RWPE1 (cell line): ENCODE measurements at regions not wholly inside any gene's neighbourhood (a gene's known extent, or its start where the extent isn't known, plus 50 kb on each side); places are given as distances from the start of the nearest gene placed in this dataset.

ENCODE experiments used
- CTCF ChIA-PET: fragments of 350-600 bp; sonication (Branson Sonifier 250); formaldehyde crosslinking; extraction: SDS; loops from one replicate; lab custom pipeline; 2021; lab: Yijun Ruan, JAX
- POLR2A ChIA-PET: fragments of 400-600 bp; formaldehyde crosslinking; extraction: SDS; loops from one replicate; lab custom pipeline; 2020; ENCODE audit warnings: antibody characterized with exemption; ENCODE audit not compliant: low non-redundant PET; lab: Yijun Ruan, JAX
- DNase-seq: peaks from one replicate; pipeline ENCODE4 v3.0.0; 2012; ENCODE audit warnings: low spot score
- H3K27ac ChIP-seq: fragments of 450-650 bp; 2 replicates; pipeline ENCODE4 v1.5.1; 2017
- TF ChIP-seq, protein P1 (sequence below): fragments of 450-650 bp; conservative IDR thresholded peaks from 2 replicates; pipeline ENCODE4 v1.5.1; 2017; ENCODE audit warnings: low read depth, mild to moderate bottlenecking

DNA sequence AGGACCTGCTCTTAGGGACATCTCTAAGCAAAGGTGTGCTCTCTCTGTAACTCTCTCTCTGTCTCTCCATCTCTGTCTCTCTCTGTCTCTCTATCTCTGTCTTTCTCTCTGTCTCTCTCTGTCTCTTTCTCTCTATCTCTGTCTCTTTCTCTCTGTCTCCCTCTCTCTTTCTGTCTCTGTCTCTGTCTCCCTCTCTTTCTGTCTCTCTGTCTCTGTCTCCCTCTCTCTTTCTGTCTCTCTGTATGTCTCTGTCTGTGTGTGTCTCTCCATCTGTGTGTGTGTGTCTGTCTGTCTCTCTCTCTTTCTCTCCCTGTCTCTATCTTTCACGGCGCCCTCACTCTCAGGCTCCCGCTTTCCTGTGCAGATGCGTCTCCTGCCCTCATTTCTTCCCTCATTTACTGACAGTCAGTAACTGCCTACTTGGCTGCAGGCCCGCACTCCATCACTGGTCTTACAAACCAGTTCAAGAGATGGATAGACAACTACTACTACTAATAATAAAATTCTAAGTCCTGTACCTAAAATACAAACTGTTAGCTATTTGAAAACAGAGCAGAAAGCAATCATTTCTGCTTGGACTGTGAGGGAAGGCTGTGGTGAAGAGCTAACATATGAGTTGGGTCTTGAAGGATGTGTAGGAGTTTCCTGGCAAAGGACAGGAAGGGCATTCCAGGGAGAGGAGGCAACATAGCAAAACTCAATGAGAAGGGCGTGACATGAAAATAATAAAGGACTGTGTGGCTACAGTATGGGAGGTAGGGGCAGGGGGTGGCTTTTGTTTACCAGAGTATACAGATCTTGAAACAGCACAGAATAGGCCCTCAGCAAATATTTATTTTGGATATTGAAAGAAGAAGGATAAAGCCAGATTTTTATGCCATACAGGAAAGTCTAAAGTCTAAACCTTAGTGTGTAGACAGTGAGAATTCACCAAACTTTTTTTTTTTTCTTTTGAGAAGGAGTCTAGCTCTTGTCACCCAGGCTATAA lies 67.8 kb upstream of the TAB2 start:
- TF ChIP-seq, protein P1, sequence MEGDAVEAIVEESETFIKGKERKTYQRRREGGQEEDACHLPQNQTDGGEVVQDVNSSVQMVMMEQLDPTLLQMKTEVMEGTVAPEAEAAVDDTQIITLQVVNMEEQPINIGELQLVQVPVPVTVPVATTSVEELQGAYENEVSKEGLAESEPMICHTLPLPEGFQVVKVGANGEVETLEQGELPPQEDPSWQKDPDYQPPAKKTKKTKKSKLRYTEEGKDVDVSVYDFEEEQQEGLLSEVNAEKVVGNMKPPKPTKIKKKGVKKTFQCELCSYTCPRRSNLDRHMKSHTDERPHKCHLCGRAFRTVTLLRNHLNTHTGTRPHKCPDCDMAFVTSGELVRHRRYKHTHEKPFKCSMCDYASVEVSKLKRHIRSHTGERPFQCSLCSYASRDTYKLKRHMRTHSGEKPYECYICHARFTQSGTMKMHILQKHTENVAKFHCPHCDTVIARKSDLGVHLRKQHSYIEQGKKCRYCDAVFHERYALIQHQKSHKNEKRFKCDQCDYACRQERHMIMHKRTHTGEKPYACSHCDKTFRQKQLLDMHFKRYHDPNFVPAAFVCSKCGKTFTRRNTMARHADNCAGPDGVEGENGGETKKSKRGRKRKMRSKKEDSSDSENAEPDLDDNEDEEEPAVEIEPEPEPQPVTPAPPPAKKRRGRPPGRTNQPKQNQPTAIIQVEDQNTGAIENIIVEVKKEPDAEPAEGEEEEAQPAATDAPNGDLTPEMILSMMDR: no peak
- POLR2A ChIA-PET: no interaction called here
- H3K27ac ChIP-seq: no peak overlapping the region
- no peak for DNase-seq
- CTCF ChIA-PET: interaction anchor here (0.7 kb wide), 1 partner anchor 12 kb away, joined by 4 read pairs; no protein-coding TSS in a partner anchor

DNA sequence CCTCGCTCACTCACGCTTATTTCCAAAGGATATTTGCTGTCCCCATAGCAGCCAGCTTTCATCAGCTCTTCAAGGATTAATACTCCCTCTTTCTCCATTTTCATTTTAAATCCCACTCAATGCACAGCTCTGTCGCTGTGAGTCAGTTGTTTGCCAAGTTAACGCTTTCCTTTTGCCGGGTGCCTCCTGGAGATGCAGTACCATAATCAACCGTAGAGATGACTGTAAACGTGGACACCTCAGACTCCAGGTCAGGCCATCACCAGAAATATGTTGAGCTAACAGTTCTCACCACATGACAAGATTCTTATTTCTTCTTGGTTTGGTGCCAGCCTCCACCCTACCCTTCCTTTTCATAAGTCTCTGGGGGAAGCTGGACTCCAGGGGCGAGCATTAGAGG lies 66.6 kb upstream of the TAB2 start:
- no peak overlapping the region for H3K27ac ChIP-seq
- POLR2A ChIA-PET: interaction anchor here (0.6 kb wide), 1 partner anchor 12 kb away, joined by 3 read pairs; no protein-coding TSS in a partner anchor
- CTCF ChIA-PET: no interaction called here
- TF ChIP-seq, protein P1: no peak
- no peak for DNase-seq

DNA sequence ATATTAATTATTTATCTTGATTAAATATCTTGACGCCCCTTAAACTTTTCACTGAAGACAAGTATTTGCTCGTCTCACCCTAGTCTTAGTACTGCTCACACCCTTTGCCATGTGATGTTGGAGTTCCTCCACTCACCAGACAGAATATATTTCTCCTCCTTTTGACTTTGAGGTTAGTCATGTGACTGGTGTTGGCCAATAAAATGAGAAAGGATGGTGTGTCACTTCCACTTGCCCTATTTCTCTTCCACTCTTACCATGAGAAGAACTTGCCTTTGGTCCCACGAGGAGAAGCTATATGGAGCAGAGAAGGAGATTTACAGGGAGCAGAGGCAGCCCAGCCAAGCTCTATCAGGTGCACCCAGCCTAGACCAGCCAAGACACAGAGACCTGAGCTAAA lies 64.9 kb upstream of the TAB2 start:
- CTCF ChIA-PET: no interaction called here

DNA sequence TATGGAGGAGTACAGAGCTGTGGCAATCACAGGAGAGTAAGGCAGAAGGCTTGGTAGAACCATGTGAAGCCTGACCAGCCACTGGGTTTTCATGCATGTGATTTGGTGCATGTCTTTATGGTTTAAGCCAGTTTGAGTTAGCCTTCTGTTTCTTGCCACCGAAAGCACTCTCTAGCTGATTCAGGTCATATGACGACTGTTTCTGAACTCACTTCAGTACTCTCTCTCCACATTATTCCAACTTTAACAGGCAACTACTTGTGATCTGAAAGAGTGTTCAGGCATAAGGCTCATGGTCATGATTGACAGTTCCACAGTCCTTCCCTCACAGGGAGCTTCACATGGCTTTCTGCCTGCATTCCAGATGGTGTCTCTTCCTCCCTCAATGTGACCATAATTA lies 63.3 kb upstream of the TAB2 start:
- no peak for DNase-seq
- TF ChIP-seq, protein P1: no peak
- ChIA-PET CTCF (no interaction called here), POLR2A (no interaction called here)
- H3K27ac ChIP-seq: no peak overlapping the region

More for the DNA sequence above, 64.9 kb upstream of the TAB2 start:
- H3K27ac ChIP-seq: no peak overlapping the region
- DNase-seq: no peak
- TF ChIP-seq, protein P1: no peak
- POLR2A ChIA-PET: no interaction called here

DNA sequence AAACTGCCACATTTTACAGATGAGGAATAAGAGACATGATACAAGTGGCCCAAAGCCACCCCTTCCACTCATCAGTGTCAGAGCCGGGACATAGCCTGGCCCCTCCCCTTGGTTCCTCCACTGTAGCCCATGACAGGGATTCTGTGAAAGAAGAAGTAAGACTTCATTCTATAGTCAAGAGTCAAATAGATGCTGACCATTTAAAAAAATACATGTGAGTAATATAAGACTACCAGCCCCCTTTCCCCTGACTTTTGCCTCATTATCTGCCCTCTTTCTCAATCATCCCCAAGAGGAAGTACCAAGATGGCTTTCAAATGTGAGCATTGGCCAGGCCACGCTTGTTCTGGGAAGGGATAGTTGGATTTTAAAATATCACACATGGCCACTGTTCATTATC lies 57.8 kb upstream of the TAB2 start:
- TF ChIP-seq, protein P1: no peak
- no peak overlapping the region for H3K27ac ChIP-seq
- ChIA-PET POLR2A (no interaction called here), CTCF (no interaction called here)
- DNase-seq: no peak

DNA sequence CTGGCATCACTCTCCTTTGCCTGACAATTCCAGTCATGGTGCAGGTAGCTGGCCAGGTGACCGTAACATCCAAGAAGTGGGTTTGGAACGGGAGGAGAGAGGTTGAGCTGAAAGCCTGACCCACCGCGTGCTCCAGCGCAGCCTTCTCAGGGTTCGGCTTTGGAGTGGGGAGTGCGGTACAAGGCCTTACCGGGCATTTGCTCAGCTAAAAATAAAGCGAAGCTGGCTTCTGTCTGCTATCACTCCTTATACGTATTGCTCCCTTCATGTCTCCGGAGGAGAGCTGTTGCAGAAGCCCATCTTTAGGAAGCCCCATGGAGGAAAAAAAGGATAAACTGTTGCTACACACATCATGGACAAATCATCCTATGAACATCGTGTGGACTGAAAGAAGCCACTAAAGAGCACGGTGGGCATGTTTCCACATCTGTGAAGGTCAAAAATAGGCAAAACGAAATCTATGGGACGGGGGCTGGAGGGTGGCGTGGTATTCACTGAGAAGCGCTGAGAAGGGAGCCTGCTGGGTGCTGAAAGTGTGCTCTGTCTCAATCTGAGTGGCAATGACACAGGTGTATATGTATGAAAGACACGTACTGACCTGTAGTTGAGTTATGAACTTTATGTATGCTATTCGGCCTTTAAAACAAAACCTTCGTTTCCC lies 57.2 kb upstream of the TAB2 start:
- POLR2A ChIA-PET: no interaction called here
- CTCF ChIA-PET: interaction anchor here (1.0 kb wide), 1 partner anchor 11 kb away, joined by 3 read pairs; no protein-coding TSS in a partner anchor
- DNase-seq: no peak
- TF ChIP-seq, protein P1: no peak
- no peak overlapping the region for H3K27ac ChIP-seq
